NCI-H2196 (cell line): ENCODE measurements at regions not wholly inside any gene's neighbourhood (a gene's known extent, or its start where the extent isn't known, plus 50 kb on each side); places are given as distances from the start of the nearest gene placed in this dataset.

Experiments
- DNase-seq: peaks from one replicate; lab custom pipeline; 2025; ENCODE audit not compliant: unreplicated experiment; lab: John Stamatoyannopoulos, UW

DNA sequence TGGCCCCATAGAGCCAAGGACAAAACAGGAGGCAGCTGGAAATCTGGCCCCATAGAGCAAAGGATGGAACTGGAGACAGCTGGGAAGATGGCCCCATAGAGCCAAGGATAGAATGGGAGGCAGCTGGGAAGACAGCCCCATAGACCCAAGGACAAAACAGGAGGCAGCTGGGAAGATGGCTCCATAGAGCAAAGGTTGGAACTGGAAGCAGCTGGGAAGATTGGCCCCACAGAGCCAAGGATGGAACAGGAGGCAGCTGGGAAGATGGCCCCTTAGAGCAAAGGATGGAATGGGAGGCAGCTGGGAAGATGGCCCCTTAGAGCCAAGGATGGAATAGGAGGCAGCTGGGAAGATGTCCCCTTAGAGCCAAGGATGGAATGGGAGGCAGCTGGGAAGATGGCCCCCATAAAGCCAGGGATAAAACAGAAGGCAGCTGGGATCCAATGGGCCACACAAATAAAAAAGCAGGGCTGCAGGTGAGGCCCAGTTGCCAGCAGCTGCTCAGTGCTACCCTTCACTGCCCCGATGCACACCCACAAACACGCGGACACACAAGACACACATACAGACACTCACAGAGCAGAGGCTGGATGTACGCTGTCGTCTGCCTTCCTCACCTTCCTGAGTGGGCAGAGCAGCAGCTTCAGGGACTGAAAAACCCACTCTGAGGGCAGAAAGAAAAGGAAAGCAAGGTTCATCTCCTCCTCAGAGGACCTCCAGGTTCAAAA is 505.4 kb upstream of the MYT1L start:
- no peak for DNase-seq

DNA sequence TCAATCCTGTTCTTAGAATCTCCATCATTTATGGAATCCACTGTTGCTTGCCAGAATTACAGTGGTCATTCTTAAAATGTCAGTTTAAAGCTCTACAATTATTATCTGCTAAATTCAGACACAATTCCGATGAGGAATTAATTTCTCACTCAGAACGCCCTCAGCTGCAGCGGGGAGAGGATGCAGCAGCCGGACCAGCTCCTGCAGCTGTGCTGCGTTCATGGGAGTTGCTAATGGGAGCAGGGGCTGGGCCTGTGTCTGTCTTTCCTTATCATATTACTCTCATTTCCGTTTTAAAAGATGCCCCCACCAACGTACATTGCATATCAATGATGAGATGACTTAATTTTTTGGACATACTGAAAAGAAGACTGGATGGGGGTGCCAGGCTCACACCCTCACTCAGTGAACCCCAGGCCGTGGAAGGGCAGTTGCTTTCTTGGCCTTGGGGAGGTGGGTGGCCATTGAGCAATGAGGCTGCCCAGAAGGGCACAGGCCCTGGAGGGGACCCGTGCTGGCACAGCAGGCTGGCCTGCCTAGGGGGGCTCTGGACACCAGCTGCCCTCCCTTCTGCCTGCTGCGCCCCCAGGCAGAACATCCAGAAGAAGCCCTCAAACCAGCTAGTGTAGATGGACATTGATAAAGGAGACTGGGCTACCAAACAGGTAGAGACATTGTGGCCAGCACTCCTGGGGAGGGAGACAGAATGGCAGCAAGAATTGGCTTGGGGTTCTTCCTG is 503.6 kb upstream of the MYT1L start:
- no peak for DNase-seq

DNA sequence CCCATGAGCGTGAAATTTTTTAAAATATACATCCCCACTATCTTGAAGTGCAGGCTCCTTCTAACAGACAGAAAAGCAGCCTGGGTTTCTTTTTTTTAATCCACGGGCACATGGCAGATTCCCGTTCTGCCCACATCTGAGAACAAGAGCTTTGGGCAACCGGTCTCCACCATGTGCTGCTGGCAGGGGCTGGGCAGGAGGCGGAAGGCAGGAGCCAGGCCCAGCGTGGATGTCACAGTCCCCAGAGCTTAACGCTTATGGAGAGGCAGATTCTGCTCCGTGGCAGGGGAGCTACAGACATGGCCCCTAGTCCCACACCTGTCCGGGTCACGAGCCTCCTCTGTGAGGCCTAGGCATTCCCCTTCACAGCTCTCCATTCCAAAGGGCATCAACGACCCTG is 503.0 kb upstream of the MYT1L start:
- DNase-seq: no peak

DNA sequence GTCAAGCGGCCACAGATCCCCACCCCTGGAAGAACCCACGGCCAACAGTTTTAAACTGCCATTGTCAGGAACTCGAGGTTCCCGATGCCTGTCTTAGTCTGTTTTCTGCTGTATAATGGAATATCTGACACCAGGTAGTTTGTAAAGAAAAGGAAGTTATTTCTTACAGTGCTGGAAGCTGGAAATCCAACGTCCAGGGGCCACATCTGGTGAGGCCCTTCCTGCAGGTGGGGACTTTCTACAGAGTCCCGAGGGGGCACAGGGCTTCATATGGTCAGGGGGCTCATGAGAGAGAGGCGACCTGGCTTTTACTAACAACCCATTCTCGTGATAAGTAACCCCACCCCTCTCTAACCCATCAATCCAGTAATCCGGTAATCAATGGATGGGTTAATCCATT is 501.6 kb upstream of the MYT1L start:
- DNase-seq: no peak

DNA sequence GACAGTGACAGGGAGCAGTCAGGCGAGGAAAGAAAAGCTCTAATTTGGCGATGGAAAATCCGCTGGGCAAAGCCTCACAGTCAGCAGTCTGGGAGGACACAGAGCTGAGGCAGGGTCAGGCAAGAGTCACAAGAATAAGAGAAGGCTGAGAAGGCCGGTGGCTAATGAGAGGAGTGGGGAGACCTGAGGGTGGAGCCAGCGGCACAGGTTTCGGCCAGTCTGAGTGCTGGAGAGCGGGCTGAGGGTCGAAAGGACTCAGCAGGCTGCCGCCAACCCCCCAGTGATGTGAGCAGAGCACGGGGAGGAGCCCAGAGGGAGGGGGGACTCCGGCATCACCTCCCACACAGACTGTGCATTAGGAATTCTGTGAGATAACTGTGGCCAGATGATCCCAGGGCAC is 500.6 kb upstream of the MYT1L start:
- DNase-seq: no peak

DNA sequence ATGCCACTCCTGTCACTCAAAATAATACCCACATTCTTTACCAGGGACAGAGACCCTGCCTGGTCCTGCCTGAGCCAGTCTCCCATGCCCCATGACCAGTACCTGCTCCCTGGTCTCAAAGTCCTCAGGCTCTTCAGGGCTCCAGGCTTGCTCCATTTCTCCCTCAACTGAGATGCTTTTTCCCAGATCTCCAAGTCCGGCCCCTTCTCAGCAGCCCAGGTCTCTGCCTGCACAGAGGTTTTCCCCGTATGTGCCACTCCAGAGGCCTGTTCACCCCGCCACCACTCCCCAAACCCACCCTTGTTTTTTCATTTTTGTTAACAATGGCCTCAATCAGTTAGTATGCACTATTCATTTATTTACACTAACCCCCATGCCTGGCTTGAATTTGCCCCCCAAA is 499.5 kb upstream of the MYT1L start:
- DNase-seq: no peak

DNA sequence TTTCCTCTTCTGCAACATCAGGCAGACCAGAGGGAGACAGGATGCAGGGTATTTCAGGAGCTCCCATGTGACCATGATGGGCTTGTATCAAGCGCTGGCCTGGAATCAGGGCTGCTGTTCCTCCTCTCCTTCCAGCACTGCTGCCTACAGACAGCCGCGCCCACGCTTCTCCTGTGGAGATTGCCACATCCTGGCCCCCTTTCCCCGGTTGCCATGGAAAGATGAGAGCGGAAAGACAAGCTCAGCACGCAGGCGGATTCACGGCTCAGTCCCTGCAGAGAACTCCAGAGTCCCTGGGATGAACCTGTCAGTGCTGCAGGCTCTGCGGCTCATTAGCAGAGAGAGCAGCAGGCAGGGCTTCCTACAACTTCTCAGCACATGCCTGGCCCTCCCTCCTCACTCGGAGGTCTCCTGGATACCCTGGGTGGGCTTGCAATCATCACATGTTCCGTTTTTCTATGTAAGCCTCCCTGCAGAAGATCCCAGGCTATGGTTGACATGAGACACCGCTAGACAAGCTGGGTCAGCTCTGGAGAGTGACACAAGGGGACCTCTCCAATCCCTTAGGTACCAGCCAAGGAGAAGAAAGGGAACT is 497.8 kb upstream of the MYT1L start:
- no peak for DNase-seq

DNA sequence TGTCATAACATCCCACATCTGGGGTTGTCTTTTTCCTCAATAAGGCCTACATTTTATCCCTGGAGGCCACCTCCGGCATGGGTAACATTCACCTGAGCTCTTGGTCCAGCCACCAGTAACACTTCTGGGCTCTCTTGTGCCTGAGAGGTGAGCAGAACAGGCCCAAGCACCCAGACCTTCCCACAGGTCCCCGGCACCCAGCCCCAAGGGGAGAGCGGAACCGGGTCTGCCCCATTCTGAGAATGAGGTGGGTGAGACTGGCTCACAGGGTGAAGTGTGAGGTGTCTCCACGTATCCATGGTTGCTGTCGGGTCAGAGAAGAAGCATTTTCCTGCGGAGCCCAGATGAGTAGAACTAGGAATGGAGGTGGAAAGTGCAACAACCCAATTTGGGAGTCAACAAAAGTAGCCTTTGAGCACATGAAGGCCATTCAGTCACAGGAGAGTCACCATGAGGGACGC is 496.7 kb upstream of the MYT1L start:
- DNase-seq: no peak

DNA sequence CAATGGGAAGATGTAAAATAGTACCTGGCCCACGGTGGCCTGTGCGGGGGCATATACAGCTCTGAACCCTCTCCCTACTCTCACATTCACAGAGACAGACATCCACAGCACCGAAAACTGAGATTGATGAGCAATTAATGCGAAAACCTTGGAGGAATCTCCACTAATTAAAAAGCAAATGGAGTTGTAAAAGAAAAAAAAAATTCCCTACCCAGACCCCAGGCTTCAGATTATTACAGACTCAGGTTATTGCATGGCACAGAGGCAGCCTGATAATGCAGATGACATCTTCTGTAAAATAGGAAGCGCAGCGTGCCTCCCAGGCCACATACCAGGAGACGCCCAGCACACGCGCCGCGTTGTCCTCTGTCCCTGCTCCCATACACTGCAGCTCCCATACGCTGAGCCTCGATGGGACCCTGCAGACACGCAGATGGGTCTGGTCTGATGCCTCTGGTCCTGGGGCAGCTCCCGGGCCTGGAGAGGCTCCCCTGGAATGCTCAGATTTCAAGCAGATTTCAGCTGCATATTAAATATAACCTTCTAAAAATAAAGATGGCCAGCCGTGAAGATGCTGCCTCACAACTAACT is 496.1 kb upstream of the MYT1L start:
- no peak for DNase-seq

DNA sequence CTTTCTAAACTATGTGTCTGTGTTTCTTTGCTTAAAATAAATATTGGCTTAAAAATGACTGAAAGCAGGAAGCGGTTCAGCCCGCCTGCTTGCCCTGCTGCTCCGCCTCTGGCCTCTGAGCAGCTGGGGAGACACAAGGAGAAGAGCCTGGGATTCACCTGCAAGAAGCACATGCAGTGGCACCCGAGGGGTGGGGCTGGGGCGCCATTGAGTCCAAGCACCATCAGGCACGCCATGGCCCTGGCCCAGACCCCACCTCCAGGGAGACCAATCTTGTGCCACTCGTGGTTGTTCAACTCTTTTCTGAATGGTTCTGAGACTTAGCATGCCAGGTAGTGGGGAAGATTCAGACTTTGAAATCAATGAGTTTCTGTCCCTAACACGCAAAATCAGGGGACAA is 495.5 kb upstream of the MYT1L start:
- DNase-seq: no peak

DNA sequence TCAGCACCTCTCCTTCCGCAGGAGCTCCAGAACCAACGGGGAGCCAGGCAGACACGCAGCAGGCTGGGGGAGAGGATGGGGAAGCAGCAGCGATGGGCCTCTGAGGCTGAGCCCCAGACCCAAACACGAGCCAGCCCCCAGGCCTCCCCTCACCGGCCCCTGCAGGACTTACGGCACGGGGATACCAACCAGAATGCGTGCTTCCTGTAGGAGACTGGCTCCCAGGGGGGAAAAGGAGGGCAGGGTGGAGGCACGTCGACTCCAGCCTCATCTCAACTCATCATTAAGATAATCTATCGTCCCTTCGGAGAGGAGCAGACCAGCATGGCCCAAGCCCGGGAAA is 495.1 kb upstream of the MYT1L start:
- DNase-seq: no peak

DNA sequence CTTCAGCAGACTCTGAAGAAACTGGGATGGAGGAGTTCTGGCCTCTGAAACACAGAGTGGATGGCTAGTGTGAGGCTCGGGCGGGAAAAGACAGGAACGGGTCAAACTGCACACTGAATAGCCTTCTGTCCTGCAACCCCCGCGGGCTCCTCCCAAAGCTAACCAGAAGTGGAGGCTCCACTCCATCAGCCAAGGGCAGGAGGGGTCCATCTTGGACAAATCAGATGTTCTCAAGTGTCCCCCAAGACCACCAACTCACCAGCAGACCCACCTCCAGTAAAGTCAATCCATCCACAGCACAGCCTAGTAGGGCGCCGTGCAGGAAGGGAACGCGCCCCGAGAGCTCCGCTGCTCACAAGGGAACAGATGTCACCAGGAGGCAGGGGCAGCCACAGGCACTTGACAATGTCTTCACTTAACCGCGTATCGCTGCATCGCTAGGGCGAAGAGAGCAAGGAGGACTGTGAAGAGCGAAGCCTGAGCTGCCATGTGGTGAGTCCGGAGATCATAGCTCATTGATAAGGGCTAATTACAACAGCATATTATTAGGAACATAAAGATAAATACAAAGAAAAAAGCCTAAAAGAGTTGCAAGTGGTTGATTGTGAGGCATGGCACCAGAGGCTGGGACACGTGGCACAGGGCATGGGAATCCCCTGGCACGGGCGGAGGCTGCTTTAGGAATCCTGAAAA is 494.6 kb upstream of the MYT1L start:
- DNase-seq: no peak

DNA sequence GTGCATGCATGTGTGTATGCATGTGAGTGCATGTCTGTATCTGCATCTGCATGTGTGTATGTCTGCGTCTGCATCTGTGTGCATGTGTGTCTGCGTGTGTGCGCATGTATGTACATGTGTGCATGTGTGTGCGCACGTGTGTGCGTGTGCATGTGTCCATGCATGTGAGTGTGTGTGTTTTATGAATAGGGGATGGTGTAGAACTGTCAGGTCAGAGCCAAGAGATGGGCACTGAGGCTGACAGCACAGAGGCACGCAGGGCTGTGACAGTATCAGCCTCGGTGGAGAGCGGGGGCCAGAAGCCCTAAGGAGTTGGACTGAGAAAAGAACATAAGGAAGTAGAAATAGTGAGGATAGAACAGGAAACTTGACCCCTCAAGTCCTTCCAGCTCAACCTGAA is 494.0 kb upstream of the MYT1L start:
- DNase-seq: no peak

DNA sequence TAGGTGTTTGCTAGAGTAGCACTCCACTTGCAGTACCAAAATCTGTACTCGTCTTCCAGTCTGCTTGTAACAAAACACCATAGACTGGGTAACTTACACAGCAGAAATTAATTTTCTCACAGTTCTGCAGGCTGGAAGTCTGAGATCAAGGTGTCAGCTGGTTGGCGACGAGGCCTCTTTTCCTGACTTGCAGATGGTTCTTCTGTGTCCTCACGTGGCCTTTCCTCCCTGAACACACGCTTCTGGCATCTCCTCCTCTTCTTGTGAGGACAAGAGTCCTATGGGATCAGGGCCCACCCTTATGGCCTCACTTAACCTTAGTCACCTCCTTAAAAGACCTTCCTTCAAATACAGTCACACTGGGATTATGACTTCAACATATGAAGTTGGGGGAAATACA is 493.5 kb upstream of the MYT1L start:
- DNase-seq: no peak

DNA sequence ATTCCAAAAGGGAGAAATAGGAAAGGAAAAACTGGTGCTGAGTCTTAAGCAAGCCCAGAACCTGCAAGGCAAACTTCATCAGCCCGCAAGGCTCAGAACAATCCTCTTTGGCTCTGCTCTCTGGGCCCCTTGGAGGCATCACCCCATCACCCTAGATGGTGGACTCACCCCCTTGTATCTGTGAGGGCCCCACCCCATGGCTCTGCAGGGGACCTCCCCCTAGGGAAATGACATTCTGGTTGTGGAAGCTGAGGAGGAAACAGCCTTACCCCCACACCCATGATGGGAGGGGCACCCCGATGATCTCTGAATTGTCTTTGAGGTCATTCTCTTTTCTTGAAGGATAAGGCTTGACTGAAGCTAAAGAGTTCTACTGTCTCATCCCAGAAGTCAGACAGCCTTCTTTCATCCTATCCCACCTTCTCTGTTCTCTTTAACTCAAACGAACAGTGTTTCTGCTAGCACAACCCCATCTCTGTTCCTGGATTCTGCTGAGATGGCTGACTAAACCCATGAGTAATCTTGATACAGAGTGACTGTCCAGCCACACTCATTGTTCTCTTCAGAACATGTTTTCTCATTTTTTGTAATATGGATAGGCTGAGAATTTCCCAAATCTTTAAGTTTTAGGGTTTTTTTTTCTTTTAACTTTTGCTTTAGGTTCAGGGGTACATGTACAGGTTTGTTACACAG is 492.1 kb upstream of the MYT1L start:
- DNase-seq: no peak

DNA sequence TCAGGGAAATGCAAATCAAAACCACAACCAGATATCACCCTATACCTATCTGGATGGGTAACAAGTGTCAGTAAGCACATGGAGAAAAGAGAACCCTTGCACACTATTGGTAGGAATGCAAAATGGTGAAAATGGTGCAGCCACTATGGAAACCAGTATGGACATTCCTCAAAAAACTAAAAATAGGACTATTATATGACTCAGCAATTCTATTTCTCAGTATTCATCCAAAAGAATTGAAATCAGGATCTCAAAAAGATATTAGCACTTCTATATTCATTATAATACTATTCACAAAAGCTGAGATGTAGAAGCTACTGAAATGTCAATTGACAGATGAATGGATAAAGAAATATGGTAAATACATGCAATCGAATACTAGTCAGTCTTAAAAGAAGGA is 491.1 kb upstream of the MYT1L start:
- no peak for DNase-seq

DNA sequence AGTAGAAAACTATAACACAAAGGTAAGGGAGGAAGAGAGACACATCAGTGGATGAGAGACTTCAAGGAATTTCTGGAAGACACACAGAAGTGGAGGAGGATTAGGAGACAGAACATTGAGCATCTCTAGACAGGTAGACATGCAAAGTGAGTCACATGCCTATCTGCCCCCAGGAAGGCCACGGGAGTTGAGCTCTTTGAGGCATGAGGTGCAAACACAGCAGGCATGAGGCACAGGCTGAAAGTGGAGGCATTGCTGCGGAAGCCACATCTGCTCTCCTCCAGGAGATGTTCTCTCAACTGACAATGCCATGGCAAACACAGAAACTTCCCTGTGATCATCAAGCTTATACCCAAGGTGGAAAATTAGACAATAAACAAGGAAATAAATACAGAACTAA is 481.6 kb upstream of the MYT1L start:
- no peak for DNase-seq

DNA sequence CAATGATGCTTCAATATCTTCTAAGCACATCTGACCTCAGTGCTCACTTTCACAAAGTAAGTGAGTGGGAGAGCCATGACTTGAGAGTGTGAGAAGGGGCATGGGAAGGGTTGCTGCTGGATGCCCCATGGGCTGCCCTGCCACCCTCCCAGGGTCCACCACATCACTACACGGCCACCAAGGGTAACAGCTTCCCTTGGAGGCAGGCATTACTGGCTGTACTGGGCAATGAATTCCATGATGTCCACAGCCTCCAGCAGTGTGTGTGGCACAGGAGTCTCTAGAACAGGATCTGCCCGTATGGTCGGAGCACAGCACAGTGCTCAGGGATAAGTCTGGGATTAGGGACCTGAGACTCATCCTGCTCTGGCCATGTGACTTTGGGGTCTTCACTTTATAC is 481.0 kb upstream of the MYT1L start:
- no peak for DNase-seq

DNA sequence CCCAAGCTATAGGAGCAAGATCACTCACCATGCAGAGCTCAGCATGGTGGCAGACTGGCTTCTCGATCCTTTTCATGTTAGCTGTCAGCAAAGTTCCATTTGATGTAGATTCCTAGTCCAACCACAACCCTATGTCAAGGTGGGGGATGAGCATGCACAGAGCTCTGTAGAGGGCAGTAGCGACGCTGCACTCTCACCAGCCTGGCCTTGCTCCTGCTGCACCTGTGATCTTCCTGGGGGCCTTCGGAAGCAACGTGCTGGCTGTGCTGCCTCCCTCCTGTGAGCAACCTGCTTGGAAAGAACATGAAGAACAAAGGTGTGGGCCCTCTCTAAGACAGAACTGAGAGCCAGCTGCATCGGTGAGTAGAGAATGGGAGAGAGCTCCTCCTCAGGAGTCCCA is 479.4 kb upstream of the MYT1L start:
- no peak for DNase-seq

DNA sequence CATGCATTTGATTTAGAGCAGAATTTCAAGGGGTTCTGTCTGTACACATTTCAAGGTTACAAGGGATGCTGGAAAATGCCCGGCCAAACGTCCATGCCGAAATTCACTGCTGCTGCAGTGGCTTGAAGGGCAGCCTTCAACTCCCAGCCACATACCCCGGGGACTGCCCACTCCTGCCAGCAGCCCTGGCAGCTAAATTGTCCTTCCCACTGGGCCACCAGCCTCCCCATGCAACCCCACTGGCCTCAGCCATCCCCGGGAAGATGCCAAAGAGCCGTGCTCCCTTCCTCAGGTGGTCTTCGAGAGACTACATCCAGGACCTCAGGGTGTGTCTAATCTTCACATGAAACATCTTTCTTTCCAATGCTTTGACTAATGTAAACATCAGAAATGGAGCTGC is 478.7 kb upstream of the MYT1L start:
- DNase-seq: no peak

DNA sequence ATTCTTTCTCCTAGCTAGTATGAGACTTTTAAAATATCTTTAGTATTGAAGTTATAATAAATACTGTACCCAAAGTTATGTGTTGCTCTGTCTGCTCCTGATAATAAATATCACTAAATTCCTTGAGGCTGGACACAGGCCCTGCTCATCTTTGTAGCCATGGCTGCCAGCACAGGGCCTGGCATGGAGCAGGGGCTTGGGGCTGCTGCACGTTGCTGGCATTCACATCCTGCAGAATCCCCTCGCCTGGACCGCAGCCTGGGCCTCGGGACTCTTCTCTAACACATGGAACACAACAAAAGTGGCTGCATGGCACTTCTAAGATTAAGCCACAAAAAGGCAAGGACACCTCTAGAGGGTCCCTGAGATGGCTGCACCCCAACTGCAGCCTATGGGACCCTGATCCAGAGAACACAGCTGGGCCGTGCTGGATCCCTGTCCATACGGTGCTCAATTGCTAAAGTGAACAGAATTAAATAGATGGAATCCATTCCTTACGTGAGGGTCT is 477.5 kb upstream of the MYT1L start:
- DNase-seq: no peak
